ENCODE measurements at regions not wholly inside any gene's neighbourhood (a gene's known extent, or its start where the extent isn't known, plus 50 kb on each side); places are given as distances from the start of the nearest gene placed in this dataset.

GRCh38 chr12:23472329-23472971 is 477.0 kb downstream of the SOX5 start:
- DNase-seq (ENCODE audit: low read depth) = no peak

- DNase-seq (ENCODE audit: low read depth) = no peak
Measured at GRCh38 chr12:23473071-23473470, 476.4 kb downstream of the SOX5 start.

DNA sequence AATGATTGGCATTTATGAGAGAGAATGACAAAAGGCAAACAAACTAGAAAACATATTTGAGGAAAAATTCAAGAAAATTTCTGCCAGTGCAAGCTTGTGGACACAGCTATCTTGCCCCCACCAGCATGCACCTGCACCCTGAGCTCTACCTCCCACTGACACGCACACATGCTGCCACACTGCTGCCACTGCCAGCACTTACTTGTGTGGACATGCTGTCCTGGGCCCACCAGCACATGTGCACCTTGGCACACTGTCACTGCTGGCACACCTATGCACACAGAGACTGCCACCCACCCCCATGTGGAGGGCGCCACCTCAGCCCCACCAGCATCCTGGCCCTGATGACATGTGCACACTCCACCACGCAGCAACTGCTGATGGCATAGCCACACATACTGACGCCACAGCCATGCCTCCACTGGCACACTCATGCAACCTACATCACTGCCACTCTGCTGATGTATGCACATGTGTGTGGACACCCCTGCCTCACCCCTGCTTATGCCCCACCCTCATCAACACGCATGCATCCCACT is 475.0 kb downstream of the SOX5 start:
- no peak for DNase-seq (ENCODE audit: low read depth)
